HL-60 (cell line): ENCODE measurements at regions not wholly inside any gene's neighbourhood (a gene's known extent, or its start where the extent isn't known, plus 50 kb on each side); places are given as distances from the start of the nearest gene placed in this dataset.

Experiments
- CTCF ChIP-seq: IDR thresholded peaks from one replicate; pipeline ENCODE4 v1.5.1; 2011; ENCODE audit warnings: low read length, control low read depth, inconsistent platforms; ENCODE audit not compliant: insufficient read depth
- GABPA ChIP-seq: IDR thresholded peaks from 2 replicates; pipeline ENCODE4 v1.6.1; 2012; ENCODE audit warnings: low read depth
- POLR2AphosphoS5 ChIP-seq: IDR thresholded peaks from 2 replicates; pipeline ENCODE4 v1.6.1; 2012; ENCODE audit warnings: low read depth
- REST ChIP-seq: IDR thresholded peaks from 2 replicates; pipeline ENCODE4 v1.6.1; 2012; ENCODE audit warnings: low read depth; ENCODE audit not compliant: insufficient replicate concordance
- SPI1 ChIP-seq: IDR thresholded peaks from 2 replicates; pipeline ENCODE4 v1.6.1; 2012; ENCODE audit warnings: low read depth, mild to moderate bottlenecking, borderline replicate concordance

- TF ChIP-seq CTCF (no peak), POLR2AphosphoS5 (no peak), GABPA (no peak), REST (no peak), SPI1 (no peak)
These were observed 117.3 kb upstream of the ALDH1A3 start for GRCh38 chr15:100762289-100762688.
